ENCODE measurements at regions not wholly inside any gene's neighbourhood (a gene's known extent, or its start where the extent isn't known, plus 50 kb on each side); places are given as distances from the start of the nearest gene placed in this dataset.

DNA sequence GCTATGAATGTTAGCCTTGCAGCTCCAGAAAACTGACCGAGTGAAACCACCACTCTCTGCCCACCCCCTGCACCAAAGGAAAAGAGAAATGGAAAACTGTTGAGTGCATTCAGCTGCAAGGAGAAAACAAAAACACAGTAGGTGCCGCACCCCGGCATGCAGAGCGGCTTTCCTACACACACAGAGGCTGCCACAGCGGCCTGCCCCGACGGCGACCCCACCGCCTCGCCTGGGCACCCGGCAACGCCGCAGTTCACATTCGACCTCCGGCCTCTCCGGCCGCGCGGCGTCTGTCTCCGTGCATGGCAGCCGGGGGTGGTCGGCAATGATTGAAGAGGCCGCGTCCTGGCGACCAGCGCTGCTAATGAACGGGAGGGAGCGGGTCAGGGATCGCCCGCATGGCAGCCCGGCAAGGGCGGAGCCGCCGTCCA lies 417.1 kb upstream of the SALL3 start:
- no peak for DNase-seq

DNA sequence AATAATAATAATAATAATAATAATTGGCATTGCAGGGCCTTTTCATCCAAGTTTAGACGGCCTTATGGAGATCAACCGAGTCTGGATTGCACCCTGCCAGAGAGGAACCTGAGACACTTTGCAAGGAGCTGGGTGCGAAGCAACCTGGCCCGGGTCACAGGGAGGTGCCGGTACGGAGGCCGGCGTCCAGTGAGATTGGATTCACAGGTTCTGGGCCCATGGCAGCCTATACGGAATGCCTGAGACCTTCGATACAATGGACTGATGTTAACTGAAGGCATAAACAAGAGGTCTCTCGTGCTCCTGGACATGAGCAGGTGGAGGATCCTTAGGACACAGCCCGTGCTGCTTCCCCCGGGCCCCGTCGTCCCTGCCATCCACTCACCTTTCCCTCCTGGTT lies 416.5 kb upstream of the SALL3 start:
- no peak for DNase-seq

DNA sequence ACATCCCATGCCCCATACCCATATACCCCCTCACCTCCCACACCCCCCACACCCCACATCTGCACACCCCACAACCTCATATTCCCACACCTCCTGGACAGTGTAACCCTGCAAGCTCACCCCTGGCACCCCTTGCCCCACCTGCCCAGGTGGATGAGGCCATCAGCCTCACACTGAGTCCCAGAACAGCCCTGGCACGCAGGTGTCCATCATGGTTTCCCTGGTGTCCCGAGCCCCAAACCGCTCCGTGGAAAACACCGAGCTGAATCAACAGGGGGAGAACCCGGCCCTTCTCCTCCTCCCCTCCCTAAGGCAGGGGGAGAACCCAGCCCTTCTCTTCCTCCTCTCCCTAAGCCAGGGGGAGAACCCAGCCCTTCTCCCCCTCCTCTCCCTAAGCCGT lies 415.6 kb upstream of the SALL3 start:
- no peak for DNase-seq

DNA sequence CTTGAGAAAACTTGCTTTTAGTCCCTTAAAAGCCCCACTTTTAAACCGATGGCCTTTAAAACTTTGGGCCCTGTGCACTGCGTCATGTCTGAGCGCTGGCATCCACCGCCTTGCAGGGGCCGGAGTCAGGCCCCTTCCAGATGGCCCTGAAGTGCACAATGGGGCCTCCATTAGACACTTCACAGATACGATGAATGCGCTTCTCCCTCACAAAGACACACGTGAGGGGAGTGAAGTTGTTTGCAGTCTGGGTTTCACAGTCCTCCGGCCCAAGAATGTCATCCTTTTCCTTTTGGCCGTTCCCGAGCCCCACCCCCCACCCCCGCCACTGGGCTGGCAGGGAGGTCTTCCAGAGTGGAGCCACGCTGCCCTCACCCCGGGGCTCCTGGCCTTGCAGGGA lies 415.1 kb upstream of the SALL3 start:
- no peak for DNase-seq

DNA sequence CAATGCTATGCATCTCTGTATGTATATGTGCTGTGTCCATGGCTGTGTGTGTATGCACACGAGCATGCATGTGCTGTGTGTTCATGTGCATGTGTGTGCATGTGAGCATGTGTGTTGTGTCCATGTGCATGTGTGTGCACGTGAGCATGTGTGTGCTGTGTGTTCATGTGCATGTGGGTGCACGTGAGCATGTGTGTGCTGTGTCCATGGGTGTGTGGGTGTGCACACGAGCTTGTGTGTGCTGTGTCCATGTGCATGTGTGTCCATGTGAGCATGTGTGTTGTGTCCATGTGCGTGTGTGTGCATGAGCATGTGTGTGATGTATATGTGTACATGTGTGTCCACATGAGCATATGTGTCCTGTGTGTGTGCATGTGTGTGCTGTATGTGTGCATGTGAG lies 414.4 kb upstream of the SALL3 start:
- no peak for DNase-seq

DNA sequence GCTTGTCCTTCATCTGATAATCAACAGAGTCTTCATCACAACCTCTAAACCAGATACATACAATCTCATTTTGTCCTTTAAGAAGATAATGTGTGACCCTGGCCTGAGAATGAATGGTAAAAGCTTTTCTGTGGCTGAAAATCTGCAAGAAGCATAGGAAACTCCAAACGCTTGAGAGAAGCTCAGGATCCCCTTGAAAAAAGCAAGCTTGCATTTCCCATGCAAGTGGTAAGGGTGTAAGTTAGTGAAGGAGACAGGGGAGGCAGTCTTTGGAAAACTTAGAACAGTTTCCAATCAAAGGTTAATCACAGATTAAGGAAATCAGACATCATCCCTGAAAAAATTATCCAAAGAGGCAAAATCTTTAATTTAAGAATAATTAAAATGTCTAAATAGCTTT lies 413.6 kb upstream of the SALL3 start:
- DNase-seq: no peak

DNA sequence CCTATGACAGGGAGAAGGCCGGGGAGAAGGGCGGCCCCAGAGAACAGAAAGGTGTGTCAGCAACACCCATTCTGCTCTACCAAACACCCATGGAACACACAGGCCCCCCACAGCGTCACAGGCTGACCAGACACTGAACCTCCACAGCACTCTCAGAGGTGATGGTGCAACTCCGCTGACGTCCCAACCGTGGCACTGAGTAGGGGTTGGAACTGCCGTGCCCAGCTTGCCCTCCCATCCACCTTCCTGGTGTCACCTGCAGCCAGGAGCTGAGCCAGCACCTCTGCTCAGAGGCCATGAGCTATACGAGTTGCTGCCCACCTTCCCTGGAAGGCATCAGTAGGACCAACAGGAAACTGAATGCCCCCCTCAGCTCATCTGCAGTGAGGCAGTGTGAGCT lies 412.9 kb upstream of the SALL3 start:
- DNase-seq: no peak

DNA sequence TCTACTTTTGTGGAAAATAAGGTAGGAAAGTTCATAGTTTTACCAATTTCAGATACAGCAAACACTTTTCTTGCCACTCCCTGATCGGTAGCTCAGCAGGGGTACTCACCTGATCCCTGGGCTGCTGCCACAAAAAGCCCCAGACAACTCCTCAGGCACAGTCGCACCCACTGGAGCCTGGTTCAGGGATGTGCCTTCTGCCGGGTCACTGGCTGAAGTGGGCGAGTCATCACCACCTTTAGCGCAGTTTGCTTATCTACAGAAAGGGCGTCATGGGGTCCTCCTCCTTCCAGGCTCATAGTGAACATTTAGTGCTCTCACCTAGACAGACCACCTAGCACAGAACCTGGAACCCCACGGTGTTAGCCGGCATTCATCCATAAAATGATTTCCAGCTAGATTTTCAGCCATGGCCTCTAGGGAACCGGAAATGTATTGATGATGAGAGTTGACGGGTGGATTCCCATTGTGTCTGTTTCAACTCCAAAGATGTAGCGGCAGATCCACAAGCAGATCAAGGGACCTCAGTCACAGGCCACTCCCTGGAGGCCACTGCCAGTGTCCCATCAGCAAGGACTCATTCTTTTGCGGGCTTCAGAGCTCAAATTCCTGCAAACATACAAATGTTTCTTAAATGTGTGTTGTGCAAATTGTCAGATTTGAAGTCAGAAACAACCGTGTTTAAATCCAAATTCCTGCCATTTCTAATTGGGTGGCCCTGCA lies 408.4 kb upstream of the SALL3 start:
- DNase-seq: no peak

DNA sequence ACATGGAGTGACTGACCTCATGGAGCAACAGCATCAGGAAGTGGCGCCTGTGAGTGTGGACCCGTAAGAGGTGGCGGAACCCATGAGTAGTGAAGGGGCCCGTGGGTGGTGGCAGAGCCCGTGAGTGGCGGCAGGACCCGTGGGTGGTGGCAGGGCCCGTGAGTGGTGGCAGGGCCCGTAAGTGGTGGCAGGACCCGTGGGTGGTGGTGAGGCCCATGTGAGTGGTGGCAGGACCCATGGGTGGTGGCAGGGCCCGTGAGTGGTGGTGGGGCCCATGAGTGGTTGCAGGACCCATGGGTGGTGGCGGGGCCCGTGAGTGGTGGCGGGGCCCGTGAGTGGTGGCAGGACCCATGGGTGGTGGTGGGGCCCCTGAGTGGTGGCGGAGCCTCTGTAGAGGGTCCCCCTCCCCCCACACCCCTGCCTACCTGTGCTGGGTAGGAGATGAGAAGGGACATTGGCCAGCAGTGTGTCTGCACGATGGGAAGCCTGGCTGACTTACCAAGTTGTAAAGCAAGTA lies 407.7 kb upstream of the SALL3 start:
- DNase-seq: no peak

DNA sequence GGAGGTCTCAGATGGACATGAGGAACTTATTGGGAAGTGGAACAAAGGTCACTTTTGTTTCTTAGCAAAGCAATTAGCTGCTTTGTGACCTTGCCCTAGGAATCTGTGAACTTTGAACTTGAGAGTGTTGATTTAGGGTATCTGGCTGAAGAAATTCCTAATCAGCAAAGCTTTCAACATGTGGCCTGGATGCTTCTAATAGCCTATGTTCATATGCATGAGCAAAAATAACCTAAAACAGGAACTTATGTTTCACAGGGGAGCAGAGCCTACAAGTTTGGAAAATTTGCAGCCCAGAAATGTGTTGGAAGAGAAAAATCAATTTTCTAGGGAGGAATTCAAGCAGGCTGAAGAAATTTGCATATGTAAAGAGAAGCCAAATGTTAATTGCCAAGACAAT lies 405.8 kb upstream of the SALL3 start:
- DNase-seq: no peak

DNA sequence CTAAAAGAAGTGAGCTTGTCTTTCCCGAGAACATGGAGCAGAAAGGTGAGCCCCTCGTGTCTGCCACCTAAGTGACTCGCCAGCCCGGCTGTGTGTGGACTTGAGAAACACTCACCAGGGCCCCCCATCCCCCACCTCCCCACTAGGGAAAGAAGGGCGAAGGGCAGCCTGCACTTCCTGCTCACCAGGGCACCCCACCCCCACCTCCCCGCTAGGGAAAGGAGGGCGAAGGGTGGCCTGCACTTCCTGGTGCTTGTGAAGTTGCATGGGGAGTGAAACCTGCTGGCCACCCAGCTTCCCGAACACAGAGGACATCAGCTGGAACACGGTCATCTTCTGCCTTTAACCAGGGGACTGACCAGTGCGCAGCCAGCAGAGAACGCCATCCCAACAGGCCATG lies 402.7 kb upstream of the SALL3 start:
- no peak for DNase-seq

DNA sequence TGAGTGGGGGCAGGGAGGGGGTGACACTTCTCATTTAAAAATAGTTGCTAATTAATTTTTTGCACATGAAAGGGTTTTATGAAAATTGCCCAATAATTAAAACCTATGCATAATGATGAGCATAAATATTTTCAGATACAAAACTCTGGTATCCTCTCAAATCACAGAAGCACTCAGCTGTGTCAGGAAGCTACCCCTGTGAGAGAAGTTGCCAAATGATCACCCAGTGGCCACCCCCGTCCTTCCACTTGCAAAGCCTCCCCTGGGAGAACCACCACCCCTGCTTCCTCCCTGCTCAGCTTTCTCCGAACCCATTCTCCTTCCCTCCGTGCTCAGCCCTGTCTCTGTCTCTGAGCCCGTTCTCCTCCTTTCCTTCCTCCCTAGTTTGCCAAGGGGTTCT lies 400.2 kb upstream of the SALL3 start:
- no peak for DNase-seq

DNA sequence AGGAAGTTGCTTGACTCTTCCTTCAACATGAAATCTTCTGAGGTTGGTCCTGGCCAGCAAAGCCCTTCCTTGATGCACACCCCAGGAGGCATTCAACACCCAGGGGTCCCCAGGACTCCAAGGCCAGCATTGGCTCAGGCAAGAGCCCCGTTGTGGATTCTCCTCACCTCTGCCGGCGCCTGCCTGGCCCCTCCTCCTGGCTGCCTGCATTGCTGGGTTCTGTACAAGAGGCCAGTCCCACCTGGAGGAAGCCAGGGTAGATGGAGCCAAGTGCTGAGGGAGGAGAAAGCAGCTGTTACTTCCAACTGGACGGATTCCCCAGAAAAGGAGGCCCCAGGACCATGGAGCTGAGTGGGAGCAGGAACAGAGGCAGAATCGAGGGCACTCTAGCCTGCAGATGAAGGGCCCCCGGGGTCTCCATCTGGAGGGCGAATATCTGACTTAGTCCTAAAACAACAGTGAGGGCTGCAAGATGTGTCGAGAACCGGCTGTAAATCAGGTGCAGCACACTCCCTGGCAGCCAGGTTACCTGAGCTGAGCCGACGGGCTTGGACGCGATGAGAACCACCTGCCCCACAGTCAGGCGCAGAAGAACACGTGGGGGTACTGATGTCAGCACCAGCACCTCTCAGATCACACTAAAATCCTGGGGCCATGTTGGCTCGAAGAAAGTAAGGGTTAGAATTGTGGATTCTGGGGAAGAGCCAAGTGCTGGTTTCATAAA lies 399.6 kb upstream of the SALL3 start:
- DNase-seq: no peak

DNA sequence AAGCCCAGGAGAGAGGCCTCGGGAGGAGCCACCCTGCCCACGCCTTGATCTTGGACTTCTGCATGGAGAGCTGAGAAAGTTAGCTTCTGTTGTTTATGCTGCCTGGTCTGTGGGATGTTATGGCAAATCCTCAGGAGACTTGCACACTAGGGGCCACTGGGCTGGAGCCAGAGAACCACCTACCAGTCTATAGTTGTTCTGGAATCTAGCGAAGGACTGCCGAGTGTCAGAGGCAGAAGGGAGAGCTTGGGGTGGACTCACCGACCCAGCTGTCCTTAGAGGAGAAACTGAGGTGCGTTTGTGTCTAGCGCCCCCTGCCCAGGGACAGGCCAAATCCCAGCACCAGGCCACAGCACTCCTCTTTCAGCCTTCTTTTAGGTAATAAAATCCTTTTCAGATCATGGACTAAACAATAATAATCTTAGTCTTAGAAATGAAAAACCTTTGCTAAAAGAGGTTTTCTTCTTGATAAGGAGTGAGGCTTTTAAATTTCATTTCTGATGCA lies 398.7 kb upstream of the SALL3 start:
- DNase-seq: no peak

DNA sequence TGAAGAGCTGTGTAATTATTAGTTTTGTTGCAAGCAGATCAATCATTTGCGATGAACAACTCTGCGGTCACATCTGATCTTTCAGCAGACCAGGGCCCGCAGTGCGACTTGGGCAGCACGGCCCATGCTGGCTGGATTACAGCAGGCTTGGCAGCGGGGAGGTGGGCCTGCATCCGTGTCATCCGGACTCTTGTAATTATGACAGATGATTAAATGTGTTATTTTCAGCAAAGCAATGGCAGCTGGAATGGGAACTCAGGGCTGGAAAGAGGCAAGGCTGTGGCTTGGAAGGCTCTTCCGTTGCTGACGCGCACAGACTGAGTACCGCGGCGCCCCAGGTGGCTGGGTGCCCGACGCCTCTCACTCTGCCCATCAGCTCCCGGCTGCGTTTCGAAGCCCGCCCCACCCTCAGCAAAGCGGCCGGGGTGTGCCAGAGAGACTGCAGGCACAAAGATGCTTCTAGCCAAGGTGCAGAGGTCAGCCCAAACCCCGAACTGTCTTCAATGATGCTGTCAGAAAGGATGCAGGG lies 397.4 kb upstream of the SALL3 start:
- no peak for DNase-seq

DNA sequence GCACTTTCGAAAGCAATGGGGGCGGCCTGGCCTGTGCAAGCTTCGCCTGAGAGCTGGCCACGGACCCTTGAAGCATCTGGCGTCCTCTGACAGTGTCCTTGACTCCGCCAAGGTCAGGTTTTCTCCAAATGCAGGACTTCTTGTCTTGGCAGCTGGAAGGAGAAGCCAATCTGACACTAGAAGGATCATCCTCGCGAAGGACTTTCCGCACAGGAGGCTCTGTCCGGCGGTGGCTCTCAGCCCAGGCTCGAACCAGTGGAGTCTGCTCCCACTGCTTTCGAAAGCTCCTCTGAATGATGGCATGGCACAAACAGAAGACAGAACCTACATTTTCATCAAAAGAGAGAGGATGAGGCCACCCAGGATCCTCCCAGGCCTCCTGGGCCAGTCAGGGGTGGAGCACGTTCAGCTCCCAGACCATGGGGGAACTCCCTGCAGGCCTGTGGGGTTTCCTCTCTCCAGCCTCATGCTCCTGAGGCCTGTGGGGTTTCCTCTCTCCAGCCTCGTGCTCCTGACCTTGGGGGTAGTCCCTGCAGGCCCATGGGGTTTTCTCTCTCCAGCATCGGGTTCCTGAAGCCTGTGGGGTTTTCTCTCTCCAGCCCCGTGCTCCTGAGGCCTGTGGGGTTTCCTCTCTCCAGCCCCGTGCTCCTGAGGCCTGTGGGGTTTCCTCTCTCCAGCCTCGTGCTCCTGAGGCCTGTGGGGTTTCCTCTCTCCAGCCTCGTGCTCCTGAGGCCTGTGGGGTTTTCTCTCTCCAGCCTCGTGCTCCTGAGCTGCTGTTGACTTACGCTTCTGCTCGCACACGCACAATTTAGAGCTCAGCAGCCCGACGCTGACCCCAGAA lies 396.5 kb upstream of the SALL3 start:
- DNase-seq: no peak

DNA sequence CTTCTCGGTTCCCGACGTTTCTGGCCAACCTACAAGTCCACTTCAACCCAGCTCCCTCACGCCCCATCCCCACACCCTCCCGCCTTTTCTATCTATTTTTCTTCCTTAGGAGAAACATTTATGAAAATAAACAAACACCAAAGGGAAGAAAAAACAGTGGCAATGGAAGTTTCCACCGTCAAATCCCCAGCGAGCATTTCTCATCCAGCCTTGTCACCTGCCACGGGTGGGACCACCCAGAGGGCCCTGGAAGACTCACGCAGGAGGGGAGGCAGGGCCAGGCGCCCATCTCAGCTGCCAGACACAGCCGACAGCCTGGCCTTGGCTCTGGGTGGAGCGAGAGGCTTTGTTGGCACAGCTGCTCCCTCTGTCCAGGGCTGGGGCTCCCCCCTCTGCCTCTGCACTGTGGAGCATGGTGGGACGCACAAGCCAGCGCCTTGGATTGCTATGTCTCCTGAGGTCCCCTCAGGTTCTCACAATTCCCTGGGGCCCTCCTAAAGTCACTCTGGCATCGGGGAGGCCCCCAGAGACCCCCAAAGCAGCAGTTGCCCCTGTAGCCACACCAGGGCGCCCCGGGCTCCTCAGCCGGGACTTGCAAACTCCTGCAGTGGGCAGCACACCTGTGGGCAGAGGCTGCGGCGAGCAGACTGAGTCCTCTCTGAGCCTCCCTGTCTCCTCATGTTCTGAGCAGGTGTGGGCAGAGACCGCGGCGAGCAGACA lies 395.7 kb upstream of the SALL3 start:
- no peak for DNase-seq

DNA sequence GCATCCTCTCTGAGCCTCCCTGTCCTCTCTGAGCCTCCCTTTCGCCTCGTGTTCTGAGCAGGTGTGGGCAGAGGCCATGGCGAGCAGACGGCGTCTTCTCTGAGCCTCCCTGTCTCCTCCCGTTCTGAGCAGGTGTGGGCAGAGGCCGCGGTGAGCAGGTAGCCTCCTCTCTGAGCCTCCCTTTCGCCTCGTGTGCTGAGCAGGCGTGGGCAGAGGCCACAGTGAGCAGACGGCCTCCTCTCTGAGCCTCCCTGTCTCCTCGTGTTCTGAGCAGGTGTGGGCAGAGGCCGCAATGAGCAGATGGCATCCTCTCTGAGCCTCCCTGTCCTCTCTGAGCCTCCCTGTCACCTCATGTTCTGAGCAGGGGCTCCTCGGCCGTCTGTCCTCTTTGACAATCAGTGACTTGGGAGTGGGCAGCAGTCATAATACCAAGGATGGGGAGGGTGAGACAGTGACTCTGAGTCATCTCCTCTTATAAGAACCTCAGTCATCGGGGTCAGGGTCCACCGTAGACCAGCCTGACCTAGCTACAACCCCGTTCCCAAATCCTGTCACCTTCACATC lies 395.1 kb upstream of the SALL3 start:
- no peak for DNase-seq

DNA sequence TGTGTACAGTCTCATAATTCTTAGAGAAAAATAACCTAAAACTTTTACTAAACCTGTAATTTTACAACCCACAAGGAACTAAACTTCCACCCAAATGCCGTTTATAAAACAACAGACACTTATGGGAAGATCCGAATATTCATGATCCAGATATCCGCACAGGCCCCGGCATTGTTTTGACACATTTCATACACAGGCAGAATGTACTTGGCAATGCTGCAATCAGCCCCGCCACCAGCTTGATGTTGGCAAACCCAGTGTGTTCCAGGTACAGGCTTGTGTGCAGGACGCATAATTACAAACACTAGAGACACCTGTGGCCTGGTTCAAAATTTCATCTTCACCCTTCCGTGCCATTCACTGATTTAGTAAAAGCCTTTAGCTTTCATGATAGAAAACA lies 393.0 kb upstream of the SALL3 start:
- DNase-seq: no peak

DNA sequence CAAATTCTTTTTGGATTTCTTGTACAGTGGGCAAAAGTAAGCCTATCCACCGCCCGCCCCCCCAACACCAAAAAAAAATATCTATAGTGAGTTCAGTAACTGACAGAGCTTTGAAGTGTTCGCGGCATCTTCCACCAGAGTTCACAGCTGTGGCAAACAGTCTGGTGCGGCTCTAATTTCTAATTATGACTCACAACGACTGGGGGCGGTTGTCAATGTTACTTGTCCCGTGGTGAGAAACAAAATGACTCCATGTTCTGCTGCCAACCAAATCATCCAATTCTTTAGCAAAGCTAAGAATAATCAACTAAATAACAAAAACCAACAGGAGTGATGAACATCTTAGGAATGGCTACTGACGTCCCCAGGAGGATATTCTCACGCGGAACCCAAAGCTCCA lies 392.5 kb upstream of the SALL3 start:
- DNase-seq: no peak

DNA sequence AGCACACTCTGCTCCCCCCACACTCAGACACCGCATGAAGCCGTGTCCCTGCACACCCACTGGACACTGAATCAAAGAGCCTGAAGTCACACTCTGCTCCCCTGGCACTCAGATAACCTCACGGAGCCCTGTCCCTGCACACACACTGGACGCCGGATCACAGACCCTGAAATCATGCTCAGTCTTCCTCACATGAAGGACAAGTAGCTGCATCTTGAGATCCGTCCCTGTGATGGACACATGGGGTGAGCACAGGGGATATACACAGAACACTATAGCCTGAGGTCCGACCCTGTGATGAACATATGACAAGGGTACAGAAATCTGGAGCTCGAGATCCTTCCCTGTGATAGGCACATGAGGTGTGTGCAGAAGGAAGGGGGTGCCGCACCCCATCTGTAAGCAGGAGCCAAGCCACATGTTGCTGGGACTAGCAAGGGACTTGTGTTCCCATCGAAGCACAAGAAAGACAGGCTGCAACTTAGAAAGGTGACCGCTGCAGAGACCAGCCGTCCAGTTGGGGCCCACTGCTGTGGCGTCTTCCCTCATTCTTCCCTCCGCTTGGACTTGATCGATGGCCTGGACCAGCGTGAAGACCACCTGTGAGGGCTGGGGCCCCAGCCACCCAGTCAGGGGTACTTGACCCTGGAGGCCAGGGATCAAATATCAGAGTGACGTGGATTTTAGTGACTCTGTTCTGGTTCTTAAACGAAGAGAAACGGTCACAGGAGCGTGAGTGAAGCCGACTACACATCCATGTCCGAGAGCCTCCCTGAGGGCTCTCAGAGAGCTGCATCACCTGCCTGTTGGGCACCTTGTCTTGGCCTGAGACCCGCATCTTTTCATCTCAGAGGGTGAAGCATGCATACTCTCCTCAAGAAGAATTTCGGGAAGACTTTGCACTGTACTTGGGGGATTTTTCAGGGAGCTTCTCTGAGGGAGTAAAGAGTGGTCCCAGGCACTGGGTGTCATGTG lies 391.7 kb upstream of the SALL3 start:
- no peak for DNase-seq

Data from NCI-H1436 (cell line).